GM19463 (cell line): ENCODE measurements at regions not wholly inside any gene's neighbourhood (a gene's known extent, or its start where the extent isn't known, plus 50 kb on each side); places are given as distances from the start of the nearest gene placed in this dataset.

Source experiments
- ATAC-seq: cut with Tn5 transposase; IDR thresholded peaks from one replicate; pipeline ENCODE4 v1.9.1; 2021; ENCODE audit warnings: mild to moderate bottlenecking, moderate library complexity; ENCODE audit not compliant: unreplicated experiment

DNA sequence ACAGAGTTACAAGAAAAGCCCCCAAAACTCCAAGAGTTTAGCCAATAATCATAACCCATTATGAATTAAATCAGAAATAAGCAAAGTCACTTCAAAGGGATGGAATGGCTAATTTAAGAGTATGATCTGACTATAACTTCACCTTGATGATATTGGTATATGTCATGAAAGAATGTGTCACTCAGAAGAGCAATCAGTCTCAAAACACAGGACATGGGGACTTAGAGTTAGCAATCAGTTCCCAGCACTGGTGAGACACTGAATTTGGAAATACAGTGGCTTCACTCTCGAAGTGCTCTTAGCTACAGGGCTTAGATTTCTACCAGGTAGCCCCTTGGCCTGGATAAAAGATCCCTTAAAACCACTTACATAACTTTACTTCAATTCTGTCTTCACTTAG lies 65.7 kb upstream of the EXOC1L start:
- ATAC-seq, result no peak

DNA sequence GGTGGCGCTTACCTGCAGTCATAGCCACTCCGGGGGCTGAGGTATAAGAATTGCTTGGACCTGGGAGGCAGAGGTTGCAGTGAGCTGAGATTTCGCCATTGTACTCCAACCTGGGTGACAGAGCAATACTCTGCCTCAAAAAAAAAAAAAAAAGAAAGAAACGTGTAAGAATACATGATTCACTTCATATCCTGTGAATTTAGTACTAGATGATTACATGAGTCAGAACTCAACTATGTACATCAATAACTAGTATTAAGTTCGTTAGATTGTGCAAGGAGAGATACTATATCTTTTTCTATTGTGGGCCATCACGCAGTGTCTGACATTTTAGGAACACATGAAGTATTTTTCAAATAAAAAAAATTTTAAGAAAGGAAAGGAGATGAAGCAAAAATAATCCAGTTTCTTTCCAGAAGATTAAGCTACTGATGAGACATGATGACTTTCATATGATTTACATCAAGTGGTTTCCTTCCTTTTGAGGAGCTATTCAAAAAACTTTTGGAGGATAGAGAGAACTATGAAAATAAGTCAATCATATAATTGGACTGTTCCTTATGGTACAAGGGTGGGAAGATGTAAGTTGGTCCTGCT lies 64.7 kb upstream of the EXOC1L start:
- no peak for ATAC-seq

DNA sequence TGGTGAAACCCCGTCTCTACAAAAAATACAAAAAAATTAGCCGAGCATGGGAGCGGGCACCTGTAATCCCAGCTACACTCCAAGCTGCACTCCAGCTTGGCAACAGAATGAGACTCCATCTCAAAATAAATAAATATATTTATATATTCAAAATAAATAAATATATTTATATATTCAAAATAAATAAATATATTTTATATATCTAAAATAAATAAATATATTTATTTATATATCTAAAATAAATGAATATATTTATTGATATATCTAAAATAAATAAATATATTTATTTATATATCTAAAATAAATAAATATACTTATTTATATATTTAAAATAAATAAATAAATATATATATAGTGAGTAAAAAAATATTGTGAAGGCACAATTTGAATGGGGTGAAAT lies 63.4 kb upstream of the EXOC1L start:
- no peak for ATAC-seq

- ATAC-seq, result no peak
Measured at GRCh38 chr4:55757356-55757952, 62.1 kb upstream of the EXOC1L start.

DNA sequence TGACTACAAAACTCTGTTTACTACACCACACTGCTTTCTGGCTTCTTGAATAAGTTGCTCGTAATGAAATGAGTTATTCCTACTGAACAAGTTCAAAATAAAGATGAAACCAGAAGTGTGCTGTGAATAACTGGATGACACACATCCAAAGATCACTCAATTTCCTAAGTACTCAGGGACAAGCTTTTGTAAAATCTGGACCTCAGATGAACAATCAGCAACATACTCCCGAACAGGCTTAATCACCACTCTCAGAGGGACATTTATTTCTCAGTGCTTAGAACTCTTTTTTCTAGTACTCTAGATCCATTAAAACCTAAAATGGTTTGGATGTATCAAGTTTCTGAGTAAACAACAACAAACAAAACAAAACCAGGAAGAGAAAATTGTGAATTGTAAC lies 61.5 kb upstream of the EXOC1L start:
- no peak for ATAC-seq

DNA sequence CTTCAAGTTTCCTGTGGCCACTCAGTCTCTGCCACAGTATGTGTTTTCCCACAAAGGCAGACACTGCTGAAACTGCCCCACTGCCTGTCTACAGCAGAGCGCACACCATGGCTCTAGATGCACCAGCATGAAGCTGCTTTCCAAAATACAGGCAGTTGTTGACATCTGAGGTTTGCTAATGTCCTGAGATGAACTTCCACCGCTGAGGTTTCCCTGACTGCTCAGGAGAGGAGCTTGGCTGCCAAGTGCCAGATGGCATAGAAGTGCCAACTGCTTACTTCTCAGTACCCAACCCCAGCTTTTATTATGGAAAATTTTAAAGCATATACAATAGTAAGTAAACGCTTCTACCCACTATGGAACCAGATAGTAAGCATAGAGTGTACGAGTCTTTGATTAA lies 61.0 kb upstream of the EXOC1L start:
- no peak for ATAC-seq

DNA sequence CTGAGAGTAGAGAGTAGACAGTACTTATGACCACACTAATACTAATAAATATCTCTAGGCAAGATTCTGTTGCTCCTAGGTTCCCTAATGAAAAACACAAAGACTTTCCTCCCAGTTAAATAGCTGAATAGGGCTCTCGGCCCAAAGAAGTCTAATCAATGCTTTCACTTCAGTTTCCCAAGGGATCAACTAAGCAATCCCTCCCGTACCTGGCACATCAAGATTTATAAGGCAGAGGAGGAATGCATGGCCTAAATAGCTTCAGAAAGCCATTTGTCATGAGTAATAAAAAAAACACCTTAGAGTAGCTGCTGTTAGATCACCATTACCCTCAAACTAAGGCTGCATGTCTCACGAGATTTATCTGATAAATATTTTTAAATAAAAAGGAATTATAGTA lies 56.8 kb upstream of the EXOC1L start:
- ATAC-seq, result no peak

DNA sequence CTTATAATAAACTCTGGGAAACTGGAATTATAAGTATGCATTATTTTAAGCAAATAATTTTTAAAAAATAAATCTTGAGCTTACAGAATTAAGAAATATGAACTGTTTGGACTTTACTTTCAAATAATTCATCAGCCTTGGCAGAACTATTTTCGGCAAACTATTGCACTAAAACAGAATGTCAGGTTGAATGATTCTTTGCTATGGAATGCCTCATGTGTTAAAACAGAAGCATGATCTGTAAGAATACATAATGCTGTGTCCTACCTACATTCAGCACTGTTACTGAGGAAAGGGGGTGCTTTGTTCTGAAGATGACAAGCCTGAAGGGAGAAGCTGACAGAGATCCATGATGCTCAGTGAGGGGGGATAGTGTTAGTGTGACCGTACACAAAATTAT lies 55.6 kb upstream of the EXOC1L start:
- ATAC-seq, result no peak

DNA sequence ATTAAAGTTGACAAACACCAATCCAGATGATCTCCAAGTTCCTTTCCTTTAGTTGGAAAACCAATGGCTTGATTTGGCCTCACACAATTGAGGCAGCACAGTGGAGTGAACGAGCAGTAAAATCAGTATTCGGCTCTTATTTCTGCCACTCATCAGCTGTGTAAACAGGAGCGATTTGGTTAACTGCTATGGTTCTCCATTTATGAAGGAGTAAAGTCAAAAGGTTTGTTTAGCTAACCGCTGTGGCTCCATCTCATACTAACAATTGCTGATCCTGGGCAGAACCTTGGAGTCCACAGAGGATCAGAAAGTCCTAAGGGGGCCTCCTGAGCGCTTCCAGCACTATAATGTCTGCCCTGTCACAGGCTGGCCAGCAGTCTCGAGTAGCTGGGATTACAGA lies 54.5 kb upstream of the EXOC1L start:
- no peak for ATAC-seq

- no peak for ATAC-seq
Measured at GRCh38 chr4:55768291-55768690, 51.3 kb upstream of the EXOC1L start.
